H1 (cell line): ENCODE measurements at regions not wholly inside any gene's neighbourhood (a gene's known extent, or its start where the extent isn't known, plus 50 kb on each side); places are given as distances from the start of the nearest gene placed in this dataset.
A peak's percentile ranks its signal among the peaks of the same experiment; 100 is the strongest.

ENCODE experiments used
- CTCF ChIA-PET: fragments of 300-600 bp; sonication (Branson Sonifier 250); formaldehyde crosslinking; loops from one replicate; lab custom pipeline; 2021; ENCODE audit not compliant: partially characterized antibody; lab: Charles Lee
- POLR2A ChIA-PET: fragments of 300-600 bp; sonication (Branson Sonifier 250); formaldehyde crosslinking; loops from one replicate; lab custom pipeline; 2021; ENCODE audit warnings: inconsistent platforms; ENCODE audit not compliant: partially characterized antibody; lab: Charles Lee
- DNase-seq, 2 experiments: peaks; one replicate each; pipeline versions ENCODE4 v3.0.0 to v3.0.0-alpha.2; 2010 to 2022; ENCODE audit warnings: low spot score in 2 of 2, low read depth in 1 of 2, mixed read lengths in 1 of 2
- FAIRE-seq: peaks from 2 replicates; lab custom pipeline; 2011; peaks lifted over from hg19 to GRCh38; lab: Jason Lieb, UNC
- H2AFZ ChIP-seq: 2 replicates; pipeline ENCODE4 v1.8.1; 2012; ENCODE audit warnings: low read length, inconsistent platforms
- H2AK5ac ChIP-seq: 2 replicates; pipeline ENCODE4 v1.6.1; 2013; ENCODE audit warnings: low read depth, low read length
- H2BK120ac ChIP-seq: replicated peaks from 2 replicates; pipeline ENCODE3; 2013; ENCODE audit warnings: low read depth, low read length, inconsistent platforms
- H2BK12ac ChIP-seq: 2 replicates; pipeline ENCODE4 v1.6.1; 2013; ENCODE audit warnings: low read depth, low read length
- H2BK15ac ChIP-seq: 2 replicates; pipeline ENCODE4 v1.6.1; 2013; ENCODE audit warnings: low read length
- H2BK20ac ChIP-seq: 2 replicates; pipeline ENCODE4 v1.6.1; 2013; ENCODE audit warnings: low read length
- H2BK5ac ChIP-seq: 2 replicates; pipeline ENCODE4 v1.6.1; 2013; ENCODE audit warnings: low read depth, low read length
- H3K14ac ChIP-seq: 2 replicates; pipeline ENCODE4 v1.6.1; 2013; ENCODE audit warnings: inconsistent platforms; ENCODE audit not compliant: insufficient read length
- H3K18ac ChIP-seq: 2 replicates; pipeline ENCODE4 v1.6.1; 2013; ENCODE audit warnings: low read length; ENCODE audit errors: extremely low read depth
- H3K23ac ChIP-seq: 2 replicates; pipeline ENCODE4 v1.6.1; 2013; ENCODE audit warnings: inconsistent platforms; ENCODE audit not compliant: insufficient read length
- H3K23me2 ChIP-seq: 2 replicates; pipeline ENCODE4 v1.6.1; 2013; ENCODE audit warnings: low read depth, low read length
- H3K27ac ChIP-seq: 2 replicates; pipeline ENCODE4 v1.6.1; 2011; ENCODE audit warnings: low read depth, low read length, inconsistent platforms
- H3K27me3 ChIP-seq, 4 experiments: replicated peaks in 1 of 4; 1 replicate in 1 of 4; 2 replicates in 3 of 4; pipeline versions ENCODE4 v1.6.1 to v1.8.1; 2011 to 2013; ENCODE audit warnings: low read length in 3 of 4, mild to moderate bottlenecking in 3 of 4, inconsistent platforms in 2 of 4, mixed read lengths in 2 of 4, moderate library complexity in 1 of 4; ENCODE audit not compliant: control insufficient read depth in 3 of 4, insufficient read depth in 3 of 4; ENCODE audit errors: extremely low read depth in 1 of 4
- H3K36me3 ChIP-seq, 4 experiments: 2 replicates each; pipeline versions ENCODE4 v1.6.1 to v1.8.1; 2011 to 2013; ENCODE audit warnings: mild to moderate bottlenecking in 4 of 4, low read length in 3 of 4, moderate library complexity in 2 of 4, control low read depth in 1 of 4, inconsistent platforms in 1 of 4; ENCODE audit not compliant: insufficient read depth in 4 of 4, control insufficient read depth in 2 of 4
- H3K4ac ChIP-seq: replicated peaks from 2 replicates; pipeline ENCODE3; 2013; ENCODE audit warnings: low read length, low read depth, mixed read lengths, inconsistent platforms; ENCODE audit not compliant: insufficient read length
- H3K4me1 ChIP-seq, 4 experiments: replicated peaks in 1 of 4; 1 replicate in 1 of 4; 2 replicates in 3 of 4; pipeline versions ENCODE4 v1.6.1 to v1.8.1; 2011 to 2013; ENCODE audit warnings: low read length in 3 of 4, inconsistent platforms in 2 of 4, mixed read lengths in 1 of 4; ENCODE audit not compliant: insufficient read depth in 4 of 4, control insufficient read depth in 3 of 4
- H3K4me2 ChIP-seq, 2 experiments: 2 replicates each; pipeline versions ENCODE4 v1.6.1 to v1.8.1; 2011 to 2013; ENCODE audit warnings: low read depth in 2 of 2, low read length in 2 of 2, control low read depth in 1 of 2, inconsistent platforms in 1 of 2, mild to moderate bottlenecking in 1 of 2; ENCODE audit not compliant: insufficient read depth in 1 of 2
- H3K4me3 ChIP-seq, 4 experiments: fragments of 200-600, 300-600 bp in 1 of 4; sonication (generic), shearing (Covaris generic), sonication (Bioruptor Twin) in 1 of 4; 2 replicates each; pipeline versions ENCODE4 v1.5.1 to v1.8.1; 2011 to 2016; ENCODE audit warnings: low read length in 4 of 4, low read depth in 3 of 4, control low read depth in 2 of 4, inconsistent platforms in 2 of 4, mild to moderate bottlenecking in 2 of 4, mixed read lengths in 1 of 4, moderate library complexity in 1 of 4; ENCODE audit not compliant: insufficient read depth in 2 of 4; ENCODE audit errors: extremely low read depth in 1 of 4
- H3K56ac ChIP-seq: replicated peaks from 2 replicates; pipeline ENCODE3; 2013; ENCODE audit warnings: low read depth, mild to moderate bottlenecking, mixed read lengths, low read length, inconsistent platforms; ENCODE audit not compliant: insufficient read length
- H3K79me1 ChIP-seq: 2 replicates; pipeline ENCODE4 v1.6.1; 2013; ENCODE audit warnings: low read depth, low read length, control low read depth
- H3K79me2 ChIP-seq, 2 experiments: 2 replicates each; pipeline versions ENCODE4 v1.6.1 to v1.8.1; 2012 to 2013; ENCODE audit warnings: low read length in 2 of 2, mild to moderate bottlenecking in 2 of 2, inconsistent platforms in 1 of 2; ENCODE audit not compliant: insufficient read depth in 2 of 2, control insufficient read depth in 1 of 2
- H3K9ac ChIP-seq, 4 experiments: replicated peaks in 1 of 4; 1 replicate in 1 of 4; 2 replicates in 3 of 4; pipeline versions ENCODE4 v1.6.1 to v1.8.1; 2011 to 2013; ENCODE audit warnings: low read depth in 3 of 4, low read length in 3 of 4, control low read depth in 2 of 4, mild to moderate bottlenecking in 2 of 4, moderate library complexity in 2 of 4, inconsistent platforms in 1 of 4; ENCODE audit errors: extremely low read depth in 1 of 4
- H3K9me3 ChIP-seq, 2 experiments: 2 replicates each; pipeline versions ENCODE4 v1.6.1 to v1.8.1; 2012 to 2013; ENCODE audit warnings: mild to moderate bottlenecking in 2 of 2, moderate library complexity in 2 of 2, control low read depth in 1 of 2, inconsistent platforms in 1 of 2, low read depth in 1 of 2, low read length in 1 of 2, mixed read lengths in 1 of 2; ENCODE audit not compliant: insufficient read depth in 2 of 2
- H4K20me1 ChIP-seq, 2 experiments: replicated peaks in 1 of 2; 2 replicates each; pipeline versions ENCODE3 to v1.8.1; 2011 to 2013; ENCODE audit warnings: inconsistent platforms in 2 of 2, low read length in 2 of 2, mild to moderate bottlenecking in 1 of 2; ENCODE audit not compliant: insufficient read depth in 2 of 2, control insufficient read depth in 1 of 2
- H4K5ac ChIP-seq: 2 replicates; pipeline ENCODE4 v1.6.1; 2013; ENCODE audit warnings: low read length, low read depth, mixed read lengths, inconsistent platforms; ENCODE audit not compliant: insufficient read length
- H4K8ac ChIP-seq: 2 replicates; pipeline ENCODE4 v1.8.0; 2013; ENCODE audit warnings: mild to moderate bottlenecking, moderate library complexity, low read length, inconsistent platforms; ENCODE audit not compliant: insufficient read depth; ENCODE audit errors: extremely low read depth
- H4K91ac ChIP-seq: replicated peaks from 2 replicates; pipeline ENCODE3; 2013; ENCODE audit warnings: low read length, mixed read lengths, inconsistent platforms; ENCODE audit not compliant: insufficient read length
- BRCA1 ChIP-seq: IDR thresholded peaks from 2 replicates; pipeline ENCODE4 v1.6.1; 2012; ENCODE audit warnings: low read depth, low read length, improper control_type of control experiment
- EP300 ChIP-seq, 2 experiments: IDR thresholded peaks; 1 replicate in 1 of 2; 2 replicates in 1 of 2; pipeline ENCODE4 v1.6.1; 2011 to 2012; ENCODE audit warnings: low read depth in 2 of 2, low read length in 2 of 2, mild to moderate bottlenecking in 2 of 2, borderline replicate concordance in 1 of 2, inconsistent platforms in 1 of 2, moderate library complexity in 1 of 2
- SAP30 ChIP-seq: fragments of 300-600 bp; sonication (generic); IDR thresholded peaks from 2 replicates; pipeline ENCODE4 v1.7.1; 2012; ENCODE audit warnings: low read length, moderate library complexity, mild to moderate bottlenecking, inconsistent platforms; ENCODE audit not compliant: insufficient read depth, insufficient replicate concordance
- YY1 ChIP-seq: IDR thresholded peaks from 2 replicates; pipeline ENCODE4 v1.6.1; 2011; ENCODE audit warnings: low read depth, mild to moderate bottlenecking, low read length
- WGBS, 2 experiments: shearing (Covaris generic) in 1 of 2; methylation state at CpG; one replicate each; pipeline versions ENCODE4 v1.1.6 to v1.1.7; 2013 to 2015; ENCODE audit warnings: low lambda C conversion rate in 2 of 2, mixed read lengths in 2 of 2, inconsistent platforms in 1 of 2, low coverage in 1 of 2, missing lambda C conversion rate in 1 of 2; ENCODE audit not compliant: insufficient replicate concordance in 2 of 2, insufficient coverage in 1 of 2, insufficient read length in 1 of 2; ENCODE audit errors: extremely low coverage in 1 of 2, missing lambda C conversion rate in 1 of 2; 5-methylcytosine and 5-hydroxymethylcytosine counted together

DNA sequence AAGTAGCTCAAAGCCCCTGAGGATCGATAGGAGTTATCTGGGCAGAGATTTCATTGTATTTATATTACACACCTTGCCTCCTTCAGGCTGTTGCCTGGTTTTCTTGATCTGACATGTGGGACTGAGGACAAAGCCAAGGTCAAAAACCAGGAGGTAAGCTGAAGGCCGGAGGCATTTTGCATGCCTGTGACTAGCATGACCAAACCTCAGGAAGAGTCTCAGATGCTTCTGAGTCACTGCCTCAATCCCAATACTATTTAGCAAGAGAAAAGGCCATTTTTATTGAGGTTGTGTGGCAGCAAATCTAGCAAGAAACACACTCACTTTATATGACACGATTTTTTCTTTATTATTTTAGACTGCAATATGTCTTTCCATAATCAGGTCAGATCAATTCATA is 968.1 kb downstream of the CDH11 start:
- Histone ChIP-seq H4K20me1 (no peaks in the 10 kb centered on the region), H3K4me3 (no peak overlapping the region), H3K9me3 (no peaks in the 10 kb centered on the region), H3K27me3 (no peaks in the 10 kb centered on the region), H3K23ac (no peak overlapping the region), H4K5ac (no peak overlapping the region), H2AFZ (peak overlapping the region; percentile 89), H3K79me1 (no peaks in the 10 kb centered on the region), H2BK12ac (no peak overlapping the region), H3K14ac (no peak overlapping the region), H2BK15ac (no peak overlapping the region), H3K18ac (no peak overlapping the region), H4K8ac (no peak overlapping the region), H3K36me3 (no peaks in the 10 kb centered on the region), H3K4me1 (0 out of 7 replicates have a peak, but pooled peaks cover 0 to 2% (median 0%) of the 10 kb centered on the region in 4 experiments), H3K79me2 (no peaks in the 10 kb centered on the region), H2AK5ac (no peak overlapping the region), H2BK20ac (no peak overlapping the region), H3K27ac (no peak overlapping the region), H3K23me2 (no peaks in the 10 kb centered on the region), H3K4ac (no peak overlapping the region), H3K4me2 (no peak overlapping the region), H3K9ac (no peak overlapping the region), H3K56ac (no peak overlapping the region), H2BK120ac (no peak overlapping the region), H4K91ac (no peak overlapping the region), H2BK5ac (no peak overlapping the region)
- WGBS, 2 experiments, result 85% methylated on average over 3 of the region's 3 CpGs; no CpG with 5 or more reads in 1 of the 2 experiments
- DNase-seq, result no peak
- CTCF ChIA-PET, result no interaction called here
- FAIRE-seq, result no peak
- POLR2A ChIA-PET, result no interaction called here
- TF ChIP-seq EP300 (IDR thresholded peaks at IDR 0.05; ENCODE audit: borderline replicate concordance in 1 of 2, low read depth in 2 of 2, low read length in 2 of 2) (no peak), SAP30 (no peak), YY1 (no peak), BRCA1 (no peak)
